IPS DF 19.7 (cell line): ENCODE measurements at regions not wholly inside any gene's neighbourhood (a gene's known extent, or its start where the extent isn't known, plus 50 kb on each side); places are given as distances from the start of the nearest gene placed in this dataset.
"Not testable (repeated sequence)": the region's sequence is repeated elsewhere in the genome, so short reads cannot be mapped to it uniquely, and the experiment has no call there.

Experiments
- DNase-seq: peaks from one replicate; pipeline ENCODE4 v3.0.0-alpha.2; 2013; ENCODE audit warnings: low read depth, low spot score

DNA sequence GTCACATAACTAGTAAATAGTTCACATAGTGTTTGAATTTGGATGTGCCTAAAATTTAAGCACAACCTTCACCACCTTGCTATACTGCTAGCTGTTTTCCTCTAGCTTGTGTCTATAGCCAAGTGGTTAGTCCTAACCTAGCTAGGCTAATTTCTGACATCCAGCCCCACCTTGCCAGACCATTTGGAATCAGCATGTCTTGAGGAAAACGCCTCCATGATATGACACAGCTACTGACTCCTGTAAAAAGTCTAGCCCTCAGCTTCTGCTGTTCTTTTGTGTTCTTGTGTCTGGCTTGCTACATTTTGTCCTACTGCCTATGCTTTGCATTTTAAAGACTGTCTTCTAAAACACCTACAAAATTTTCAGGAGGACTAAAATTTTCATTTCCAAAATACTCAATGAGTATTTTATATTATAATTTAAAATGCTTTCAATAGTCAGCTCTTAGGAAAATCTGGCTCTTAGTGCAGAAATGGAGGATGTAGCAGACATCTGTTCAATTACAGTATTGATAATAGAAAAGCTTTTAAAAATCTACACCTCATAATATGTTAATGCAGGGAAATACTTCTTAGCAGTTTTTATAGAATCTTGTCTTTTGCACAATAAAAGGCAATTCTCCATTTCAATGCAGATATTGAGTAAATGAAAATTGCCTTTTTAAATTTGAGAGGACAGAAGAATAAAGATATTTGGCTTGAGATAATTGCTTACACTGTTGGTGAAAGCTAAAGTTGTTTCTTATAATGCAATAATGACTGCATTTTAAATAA is 160.8 kb upstream of the APP start:
- no peak for DNase-seq

DNA sequence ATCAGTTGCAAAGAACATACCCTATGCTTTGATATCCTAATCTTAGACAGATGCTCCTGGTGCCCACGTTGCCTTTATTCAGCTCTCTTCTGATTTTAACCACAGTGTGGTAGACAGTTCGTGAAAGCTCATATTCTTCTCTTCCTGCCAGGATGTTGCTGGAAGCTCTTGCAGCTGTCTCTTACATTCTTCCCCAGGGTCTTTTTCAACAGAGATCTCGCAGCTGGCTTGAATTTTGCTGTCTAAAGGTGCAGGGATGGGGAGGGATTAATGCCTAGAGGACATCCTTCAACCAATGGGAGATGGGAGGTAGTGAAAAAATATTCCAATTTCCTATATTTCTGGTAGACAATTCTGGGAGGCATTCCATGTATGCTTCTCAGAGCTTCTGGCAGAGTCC is 150.0 kb upstream of the APP start:
- no peak for DNase-seq

DNA sequence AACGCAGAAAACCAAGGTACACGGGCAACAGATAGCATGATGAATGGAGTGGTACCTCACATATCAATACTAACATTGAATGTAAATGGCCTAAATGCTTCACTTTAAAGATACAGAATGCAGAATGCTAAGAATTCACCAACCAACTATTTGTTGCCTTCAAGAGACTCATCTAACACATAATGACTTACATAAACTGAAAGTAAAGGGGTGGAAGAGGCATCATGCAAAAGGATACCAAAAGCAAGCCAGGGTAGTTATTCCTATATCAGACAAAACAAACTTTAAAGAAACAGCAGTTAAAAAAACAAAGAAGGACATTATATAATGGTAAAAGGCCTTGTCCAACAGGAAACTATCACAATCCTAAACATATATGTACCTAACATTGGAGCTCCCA is 137.1 kb upstream of the APP start:
- DNase-seq = no peak

DNA sequence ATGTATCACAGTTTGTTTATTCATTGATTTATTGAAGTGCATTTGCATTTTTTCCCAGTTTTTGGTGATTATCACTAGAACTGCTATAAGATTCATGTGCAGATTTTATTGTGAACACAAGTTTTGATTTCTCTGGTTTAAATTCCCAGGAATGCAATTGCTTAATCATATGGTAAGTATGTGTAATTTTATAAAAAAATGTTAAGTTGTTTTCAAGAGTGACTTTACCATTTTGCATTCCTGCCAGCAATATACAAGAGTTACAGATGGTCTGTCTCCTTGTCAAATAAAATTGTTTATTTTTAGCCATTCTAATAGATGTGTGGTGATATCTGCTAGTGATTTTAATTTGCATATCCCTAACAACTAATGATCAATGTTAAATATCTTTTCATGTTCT is 127.3 kb upstream of the APP start:
- no peak for DNase-seq

DNA sequence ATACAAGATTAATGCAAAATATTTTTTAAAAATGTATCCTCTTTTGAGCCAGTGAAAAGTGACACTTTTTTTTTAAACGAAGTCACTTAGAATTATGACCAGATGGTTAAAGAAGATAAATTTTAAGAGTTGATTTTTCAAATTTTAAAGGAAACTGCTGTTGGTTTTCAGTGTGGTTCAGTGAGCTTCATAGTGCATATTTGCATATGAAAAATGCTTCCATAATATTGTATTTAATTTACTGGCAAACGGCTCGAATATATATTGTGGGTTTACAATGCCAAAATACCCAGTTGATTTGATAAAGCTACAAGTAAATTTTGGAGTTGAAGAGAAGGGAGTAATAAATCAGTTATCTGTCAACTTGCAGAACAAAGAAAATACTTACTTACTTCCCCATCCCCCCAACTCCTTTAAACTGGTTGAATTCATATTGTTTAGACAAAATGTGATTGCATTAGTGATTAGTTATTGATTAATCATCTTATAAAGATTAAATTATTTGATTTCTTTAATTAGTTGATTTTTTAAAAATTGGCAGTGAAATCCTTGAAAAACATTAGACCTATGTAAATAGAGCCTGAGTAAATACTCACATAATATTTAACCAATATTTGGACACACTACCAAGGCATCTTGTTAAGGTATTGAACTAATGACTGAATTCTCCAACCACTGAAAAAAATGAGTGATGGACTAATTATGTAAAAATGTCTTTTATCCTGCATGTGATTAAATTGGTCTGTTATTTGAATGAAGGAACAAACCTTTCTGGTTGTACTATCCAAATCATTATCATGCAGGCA is 122.8 kb upstream of the APP start:
- no peak for DNase-seq

DNA sequence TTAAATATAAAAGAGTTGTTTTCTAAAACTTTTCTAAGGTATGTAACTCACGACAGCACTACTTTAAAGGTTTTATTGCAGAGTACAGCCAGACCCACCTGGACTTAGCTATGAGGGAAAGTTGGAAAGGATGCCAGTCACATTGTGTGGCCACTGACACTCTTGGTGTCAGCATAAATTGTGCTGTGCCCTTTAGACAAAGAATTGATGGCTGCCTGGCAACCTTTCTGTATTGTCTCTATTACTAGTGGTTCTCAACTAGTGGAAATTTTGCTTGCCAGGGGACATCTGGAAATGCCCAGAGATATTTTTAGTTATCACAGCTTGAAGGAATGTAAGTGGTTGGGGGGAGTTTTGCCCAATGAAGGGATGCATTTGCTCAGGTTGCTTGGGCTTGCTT is 117.5 kb upstream of the APP start:
- no peak for DNase-seq

DNA sequence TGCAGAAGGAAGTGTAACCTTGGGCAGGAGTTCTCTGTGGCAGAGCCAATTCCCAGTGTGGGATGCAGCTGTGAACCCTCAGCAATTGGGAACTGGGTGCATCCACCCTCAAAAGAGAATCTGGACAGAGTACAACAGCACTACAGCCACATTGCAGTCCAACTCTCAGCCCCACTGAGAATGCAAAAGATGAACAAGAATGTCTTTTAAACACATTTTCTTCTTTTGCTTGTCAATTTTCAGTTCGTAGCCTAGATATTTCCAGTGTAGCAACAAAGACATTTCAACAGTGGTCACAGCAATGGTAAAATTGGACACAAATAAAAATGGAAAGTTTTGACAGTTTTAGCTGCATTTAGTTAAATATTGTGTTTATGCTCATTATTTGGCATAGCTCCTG is 114.0 kb upstream of the APP start:
- DNase-seq = no peak

DNA sequence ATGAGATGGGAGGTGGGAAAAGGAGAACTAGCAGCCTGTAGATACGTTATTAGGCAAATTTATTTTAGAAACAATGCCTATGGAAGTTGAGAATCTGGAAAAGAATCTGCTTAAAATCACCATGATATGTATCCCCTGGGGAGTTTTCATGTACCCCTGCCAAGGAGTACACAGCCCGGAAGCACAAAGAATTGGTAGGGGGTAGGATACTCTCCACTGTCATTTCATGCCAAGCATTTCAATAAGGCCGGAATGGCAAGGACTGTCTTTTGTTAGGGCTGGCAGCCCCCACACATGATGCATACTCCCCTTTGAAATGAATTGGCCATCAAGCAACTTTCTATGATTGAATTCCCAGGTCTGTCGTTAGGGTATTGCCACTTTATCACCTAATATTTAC is 111.5 kb upstream of the APP start:
- DNase-seq = no peak

DNA sequence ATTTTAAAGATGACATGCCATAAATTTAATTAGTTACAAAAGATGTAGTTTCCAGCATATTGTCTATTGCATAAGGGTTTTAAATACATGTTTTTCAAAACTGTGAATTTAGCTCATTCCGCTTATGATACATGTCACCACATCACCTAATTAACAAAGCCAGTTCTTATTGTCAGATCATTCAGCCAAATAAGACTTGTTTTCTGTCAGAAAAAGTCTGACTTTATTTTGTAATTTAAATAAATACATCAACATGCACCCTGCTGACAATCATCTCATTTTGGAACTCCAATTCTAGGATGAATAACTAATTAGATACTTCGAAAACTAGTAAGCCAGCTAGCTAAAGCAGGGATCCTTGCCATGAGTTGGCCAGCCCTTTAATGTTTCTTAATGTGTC is 110.9 kb upstream of the APP start:
- no peak for DNase-seq

DNA sequence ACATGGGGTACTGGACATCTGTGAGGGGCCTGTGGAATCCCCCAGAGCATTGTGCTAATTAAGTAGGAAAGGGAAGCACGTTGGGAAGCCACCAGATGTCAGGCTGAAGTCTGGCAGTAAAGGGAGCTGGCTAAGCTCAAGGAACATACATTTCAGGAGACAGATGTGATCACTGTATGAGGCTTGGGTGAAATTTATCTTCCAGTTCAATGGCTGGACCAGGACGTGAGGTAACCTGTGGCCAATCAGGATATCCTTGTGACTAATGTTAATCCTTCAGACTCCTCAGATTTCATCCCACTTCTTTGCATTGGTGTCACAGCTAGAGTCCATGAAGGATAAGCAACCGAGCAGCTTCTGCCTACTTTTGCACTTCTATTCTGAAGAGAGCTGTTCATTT is 110.2 kb upstream of the APP start:
- DNase-seq = no peak

DNA sequence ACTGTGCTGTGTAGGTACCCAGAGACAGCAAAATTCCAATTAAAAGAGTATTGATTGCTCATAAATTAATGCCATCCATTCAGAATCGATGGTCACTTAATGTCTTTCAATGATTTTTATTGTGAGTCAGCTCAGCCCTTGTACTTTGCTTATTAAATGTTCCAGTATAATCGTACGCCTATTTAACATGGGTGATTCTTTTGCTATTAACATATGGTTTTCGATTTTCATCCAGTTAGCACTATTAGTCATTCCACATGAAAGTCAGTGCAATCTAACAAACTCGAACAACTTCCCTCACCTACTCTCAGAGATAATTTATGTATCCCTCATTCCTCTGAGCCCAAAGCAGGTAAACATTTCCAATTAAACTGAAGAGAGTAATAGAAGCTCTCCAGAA is 109.6 kb upstream of the APP start:
- no peak for DNase-seq

DNA sequence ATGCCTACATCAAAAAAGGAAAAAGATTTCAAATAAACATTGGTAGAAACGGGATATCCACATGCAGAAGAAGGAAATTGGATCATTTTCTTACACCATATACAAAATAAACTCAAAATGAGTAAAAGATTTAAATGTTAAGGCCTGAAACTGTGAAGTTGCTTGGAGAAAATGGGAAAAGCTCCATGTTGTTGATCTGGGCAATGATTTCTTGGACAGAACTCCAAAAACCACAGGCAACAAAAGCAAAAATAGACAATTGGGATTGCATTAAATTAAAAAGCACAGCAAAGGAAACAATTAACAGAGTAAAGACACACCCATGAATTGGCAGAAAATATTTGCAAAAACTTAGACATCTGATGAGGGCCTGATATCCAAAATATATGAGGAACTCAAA is 105.2 kb upstream of the APP start:
- DNase-seq = no peak

DNA sequence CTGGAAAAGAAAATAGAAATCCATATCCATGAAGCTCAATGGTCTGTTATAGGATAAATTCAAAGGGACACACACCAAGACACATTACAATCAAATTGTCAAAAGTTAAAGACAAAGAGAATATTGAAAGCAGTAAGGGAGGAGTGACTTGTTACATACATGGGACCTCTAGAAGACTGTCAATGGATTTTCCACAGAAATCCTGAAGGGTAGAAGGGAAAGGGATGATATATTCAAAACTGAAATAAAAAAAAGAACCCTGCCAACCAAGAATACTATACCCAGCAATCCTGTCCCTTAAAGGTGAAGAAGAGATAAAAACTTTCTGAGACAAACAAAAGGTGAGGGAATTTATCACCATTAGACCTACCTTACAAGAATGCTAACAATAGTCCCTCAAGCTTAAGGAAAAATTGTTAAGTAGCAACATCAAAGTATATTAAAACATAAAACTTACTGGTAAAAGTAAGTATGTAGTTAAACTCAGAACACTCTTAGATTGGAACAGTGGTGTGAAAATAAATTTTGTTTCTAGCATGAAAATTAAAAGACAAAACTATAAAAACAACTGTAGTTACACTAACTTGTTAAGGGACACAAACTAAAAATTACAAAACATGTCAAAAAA is 103.2 kb upstream of the APP start:
- no peak for DNase-seq

DNA sequence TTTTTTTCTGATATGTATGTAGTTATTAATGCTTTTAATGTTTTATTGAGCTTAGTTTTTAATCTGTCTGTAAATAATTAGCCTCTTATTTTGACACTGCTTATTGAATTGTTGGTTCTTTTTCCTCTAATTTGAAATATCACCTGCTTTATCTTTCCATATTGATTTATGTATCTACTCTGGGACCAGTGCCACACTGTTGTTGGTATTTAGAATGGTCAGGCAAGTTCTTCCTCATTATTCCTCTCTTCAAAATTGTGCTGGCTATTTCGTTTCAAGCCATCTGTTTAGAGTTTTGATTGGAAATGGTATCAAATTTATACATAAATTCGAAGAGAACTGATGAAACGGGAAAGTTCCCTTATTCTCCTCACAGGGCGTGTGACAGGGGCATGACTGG is 96.8 kb upstream of the APP start:
- DNase-seq = no peak

DNA sequence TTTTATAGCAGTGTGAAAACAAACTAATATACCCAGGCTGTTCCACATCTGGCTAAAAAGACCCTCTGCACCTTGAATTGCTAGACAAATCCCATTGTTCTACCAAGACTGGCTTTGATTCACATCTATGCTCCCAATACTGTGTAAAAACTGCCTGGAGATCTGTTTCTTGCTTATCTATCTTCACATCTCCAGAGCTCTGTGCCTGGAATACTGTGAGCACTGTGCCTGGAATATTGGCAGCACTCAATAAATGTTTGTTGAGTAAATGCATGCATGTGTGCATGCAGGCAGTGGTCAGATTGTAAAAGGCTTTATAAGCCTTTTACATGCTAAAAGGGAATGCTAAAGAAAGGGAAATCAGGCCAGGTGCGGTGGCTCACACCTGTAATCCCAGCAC is 75.5 kb upstream of the APP start:
- DNase-seq = no peak

DNA sequence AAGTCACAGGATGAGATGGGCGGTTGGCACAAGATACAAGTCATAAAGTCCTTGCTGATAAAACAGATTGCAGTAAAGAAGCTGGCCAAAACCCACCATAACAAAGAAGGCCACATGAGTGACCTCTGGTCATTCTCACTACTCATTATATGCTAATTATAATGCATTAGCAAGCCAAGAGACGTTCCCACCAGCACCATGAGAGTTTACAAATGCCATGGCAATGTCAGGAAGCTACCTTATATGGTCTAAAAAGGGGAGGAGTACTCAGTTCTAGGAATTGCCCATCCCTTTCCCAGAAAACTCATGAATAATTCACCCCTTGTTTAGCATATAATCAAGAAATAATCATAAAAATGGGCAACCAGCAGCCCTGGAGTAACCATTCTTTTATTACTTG is 74.9 kb upstream of the APP start:
- DNase-seq = no peak

DNA sequence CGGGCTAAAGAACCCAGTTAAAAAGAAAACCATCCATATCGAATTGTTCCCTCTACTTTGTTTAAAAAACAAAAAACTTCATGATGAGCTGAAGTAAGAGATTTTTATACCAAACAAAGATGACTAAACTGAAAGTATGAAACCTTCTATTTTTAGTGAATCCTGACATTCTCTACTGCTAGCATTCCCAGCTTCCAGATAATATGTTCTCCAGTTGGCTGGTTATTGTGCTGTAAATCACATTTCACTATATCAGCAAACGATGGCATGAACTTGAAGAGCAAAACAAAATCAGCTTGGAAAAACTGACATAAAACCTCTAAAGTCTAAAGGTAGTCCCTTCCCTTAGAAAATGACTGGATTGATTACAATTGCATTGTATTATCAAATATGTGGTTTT is 68.1 kb upstream of the APP start:
- DNase-seq = no peak

DNA sequence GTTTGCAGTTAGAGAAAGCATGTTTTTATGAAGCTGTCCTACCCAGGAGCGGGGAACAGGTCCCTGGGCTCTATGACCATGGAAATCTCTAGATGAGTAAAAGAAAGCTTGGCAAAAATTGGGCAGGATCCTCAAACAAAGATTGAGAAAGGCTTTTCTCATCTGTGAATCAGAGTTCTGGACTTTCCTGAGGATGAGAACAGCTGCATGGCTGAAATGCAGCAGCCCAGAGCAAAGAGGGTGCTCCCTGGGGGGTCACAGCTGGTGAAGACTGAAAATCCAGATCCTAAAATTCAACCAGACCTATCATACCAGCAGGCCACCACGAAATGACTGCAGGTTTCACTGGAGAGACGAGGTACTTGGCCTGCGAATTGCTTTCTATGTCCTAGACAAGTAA is 65.7 kb upstream of the APP start:
- no peak for DNase-seq

DNA sequence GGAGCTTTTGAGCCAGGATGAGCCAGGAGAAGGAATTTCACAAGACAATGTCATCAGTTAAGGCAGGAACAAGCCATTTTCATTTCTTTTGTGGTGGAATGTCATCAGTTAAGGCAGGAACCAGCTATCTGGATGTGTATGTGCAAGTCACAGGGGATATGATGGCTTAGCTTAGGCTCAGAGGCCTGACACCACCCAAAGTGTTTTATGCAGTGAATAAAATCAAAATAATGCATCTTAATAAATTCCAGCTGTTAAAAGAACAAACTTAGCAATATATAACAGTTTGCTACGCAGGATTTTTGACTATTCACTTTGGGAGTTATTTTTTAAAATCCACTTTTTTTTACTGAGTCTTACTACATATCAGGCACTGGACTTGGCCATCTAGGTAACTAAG is 62.7 kb upstream of the APP start:
- DNase-seq = not testable (repeated sequence)

DNA sequence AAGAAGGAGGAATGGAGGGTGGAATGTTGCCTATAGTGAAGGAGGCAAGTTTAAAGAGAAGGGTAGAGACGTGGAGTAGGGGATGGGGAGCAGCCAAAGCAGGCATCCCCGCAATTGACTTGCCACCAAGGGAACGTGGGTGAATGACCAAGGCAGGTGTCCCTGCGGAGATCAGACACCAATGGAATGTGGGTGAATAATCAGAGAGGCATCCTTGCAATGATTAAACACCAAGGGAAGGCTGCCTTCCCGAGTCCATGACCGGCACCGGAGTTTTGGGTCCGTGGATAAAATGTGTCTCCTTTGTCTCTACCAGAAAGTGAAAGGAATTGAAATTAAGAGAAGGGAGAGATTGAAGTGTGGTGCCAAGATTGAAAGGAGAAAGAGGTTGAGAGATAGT is 61.9 kb upstream of the APP start:
- DNase-seq = not testable (repeated sequence)

DNA sequence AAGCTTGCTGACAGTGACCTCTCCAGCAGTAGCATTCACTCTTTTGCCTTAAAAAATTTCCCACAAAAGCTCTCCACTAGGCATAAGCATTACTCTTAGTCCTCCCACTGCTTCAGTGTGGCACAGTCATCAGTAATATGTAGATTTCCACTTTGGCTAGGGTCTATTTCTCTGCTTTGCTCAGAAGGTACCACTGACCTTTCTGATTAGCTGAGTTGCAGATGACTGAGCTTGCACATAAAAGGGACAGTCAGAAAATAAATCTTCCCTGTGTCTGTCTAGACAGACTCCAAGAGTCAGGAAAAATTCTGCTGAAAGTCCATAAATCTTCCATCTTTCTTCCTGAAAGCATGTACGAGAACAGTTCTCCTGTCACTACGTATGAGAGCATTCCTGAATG is 56.6 kb upstream of the APP start:
- DNase-seq = no peak

DNA sequence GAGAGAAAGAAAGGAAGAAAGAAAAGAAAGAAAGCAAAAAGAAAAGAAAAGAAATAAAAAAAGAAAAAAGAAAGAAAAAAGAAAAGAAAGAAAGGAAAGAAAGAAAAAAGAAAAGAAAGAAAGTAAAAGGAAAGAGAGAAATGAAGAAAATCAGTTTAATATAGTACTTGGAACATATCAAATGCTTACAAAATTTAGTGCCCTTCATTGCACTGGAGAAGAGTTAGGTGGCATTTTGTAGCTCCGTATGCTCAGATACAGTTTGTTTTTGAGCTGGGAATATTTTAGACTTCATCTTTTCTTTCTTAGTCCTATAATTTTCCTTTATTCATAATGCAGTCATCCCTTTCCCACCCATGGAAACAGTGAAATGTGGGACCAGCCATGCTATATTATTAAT is 56.2 kb upstream of the APP start:
- no peak for DNase-seq

DNA sequence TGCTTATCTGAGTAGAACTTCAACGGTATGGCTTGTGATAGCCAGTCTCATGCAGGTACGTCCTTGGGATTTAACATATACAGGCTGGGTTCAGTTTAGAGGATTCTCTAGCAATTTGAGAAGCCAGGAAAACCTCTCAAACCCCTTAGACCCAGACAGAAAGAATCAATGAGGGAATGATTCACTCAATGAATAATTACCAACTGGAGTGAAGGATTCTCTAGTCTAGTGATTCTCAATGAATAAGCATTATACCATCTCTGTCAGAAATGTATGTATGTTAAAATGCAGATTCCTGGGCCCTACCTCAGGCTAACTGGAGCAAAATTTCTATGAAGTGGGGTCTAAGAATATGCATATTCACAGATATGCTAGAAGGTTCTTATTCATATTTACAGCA is 54.5 kb upstream of the APP start:
- DNase-seq = no peak
